Prostate gland (tissue), 2 donors: ENCODE measurements at regions not wholly inside any gene's neighbourhood (a gene's known extent, or its start where the extent isn't known, plus 50 kb on each side); places are given as distances from the start of the nearest gene placed in this dataset.

Experiments
- POLR2A ChIP-seq: fragments of 450-650 bp; IDR thresholded peaks from one replicate; pipeline ENCODE4 v1.6.1; 2016; ENCODE audit warnings: antibody characterized with exemption, mild to moderate bottlenecking
- POLR2AphosphoS5 ChIP-seq: sonication (generic); formaldehyde crosslinking; IDR thresholded peaks from one replicate; pipeline ENCODE4 v1.6.1; 2017; ENCODE audit warnings: antibody characterized with exemption
- TF ChIP-seq, protein P1 (sequence below), 4 experiments: fragments of 200-600 bp in 2 of 4; fragments of 450-650 bp in 2 of 4; sonication (generic) in 2 of 4; IDR thresholded peaks; 1 replicate in 3 of 4; 2 replicates in 1 of 4; pipeline ENCODE4 v1.5.1; 2016 to 2019; ENCODE audit warnings: antibody characterized with exemption in 4 of 4, mild to moderate bottlenecking in 2 of 4, moderate library complexity in 2 of 4

DNA sequence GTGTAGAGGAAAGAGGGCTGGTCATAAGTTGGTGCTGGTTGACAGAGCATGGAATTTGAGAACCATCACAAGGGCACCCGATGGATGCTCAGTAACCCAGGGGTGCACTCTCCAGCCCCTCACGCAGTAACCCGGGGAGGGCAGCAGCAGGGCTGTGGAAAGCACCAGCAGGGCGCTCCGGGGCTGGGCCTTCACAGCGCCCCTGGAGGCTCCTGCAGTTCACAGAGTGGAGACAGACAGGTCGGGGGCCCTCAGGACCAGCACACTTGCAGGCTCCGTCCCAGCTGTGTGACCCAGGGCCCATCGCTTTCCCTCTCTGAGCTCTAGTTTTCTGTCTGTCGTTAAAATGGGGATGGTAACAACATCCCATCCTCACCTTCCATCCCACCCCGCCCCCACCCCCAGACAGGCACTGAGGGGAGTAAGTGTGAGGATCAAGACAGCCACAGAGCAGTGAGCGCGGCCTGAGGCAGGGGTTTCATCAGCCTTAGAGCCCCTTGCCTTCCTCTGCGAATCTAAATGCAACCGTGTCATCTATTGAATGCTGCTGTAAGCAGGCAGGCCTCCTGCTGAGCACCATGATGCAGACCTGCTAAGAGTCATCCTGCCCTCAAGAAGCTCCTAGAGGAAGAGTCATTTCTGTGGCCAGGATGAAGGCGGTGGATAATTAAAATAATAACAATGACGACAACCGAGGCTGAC lies 90.2 kb upstream of the LINGO1 start:
- TF ChIP-seq, protein P1, sequence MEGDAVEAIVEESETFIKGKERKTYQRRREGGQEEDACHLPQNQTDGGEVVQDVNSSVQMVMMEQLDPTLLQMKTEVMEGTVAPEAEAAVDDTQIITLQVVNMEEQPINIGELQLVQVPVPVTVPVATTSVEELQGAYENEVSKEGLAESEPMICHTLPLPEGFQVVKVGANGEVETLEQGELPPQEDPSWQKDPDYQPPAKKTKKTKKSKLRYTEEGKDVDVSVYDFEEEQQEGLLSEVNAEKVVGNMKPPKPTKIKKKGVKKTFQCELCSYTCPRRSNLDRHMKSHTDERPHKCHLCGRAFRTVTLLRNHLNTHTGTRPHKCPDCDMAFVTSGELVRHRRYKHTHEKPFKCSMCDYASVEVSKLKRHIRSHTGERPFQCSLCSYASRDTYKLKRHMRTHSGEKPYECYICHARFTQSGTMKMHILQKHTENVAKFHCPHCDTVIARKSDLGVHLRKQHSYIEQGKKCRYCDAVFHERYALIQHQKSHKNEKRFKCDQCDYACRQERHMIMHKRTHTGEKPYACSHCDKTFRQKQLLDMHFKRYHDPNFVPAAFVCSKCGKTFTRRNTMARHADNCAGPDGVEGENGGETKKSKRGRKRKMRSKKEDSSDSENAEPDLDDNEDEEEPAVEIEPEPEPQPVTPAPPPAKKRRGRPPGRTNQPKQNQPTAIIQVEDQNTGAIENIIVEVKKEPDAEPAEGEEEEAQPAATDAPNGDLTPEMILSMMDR (IDR thresholded peaks at IDR 0.05) = no peak
- TF ChIP-seq POLR2A = no peak
- no peak for TF ChIP-seq POLR2AphosphoS5
